Hepatocyte (in vitro differentiated cells): ENCODE measurements at regions not wholly inside any gene's neighbourhood (a gene's known extent, or its start where the extent isn't known, plus 50 kb on each side); places are given as distances from the start of the nearest gene placed in this dataset.

Experiments used
- EZH2 ChIP-seq: fragments of 200-600 bp; sonication (generic); IDR thresholded peaks from 2 replicates; pipeline ENCODE4 v1.6.1; 2016; ENCODE audit warnings: antibody characterized with exemption, mild to moderate bottlenecking, borderline replicate concordance
- EZH2phosphoT487 ChIP-seq: fragments of 200-600 bp; sonication (generic); IDR thresholded peaks from one replicate; pipeline ENCODE4 v1.6.1; 2018; ENCODE audit warnings: antibody characterized with exemption, mild to moderate bottlenecking, low read depth, moderate library complexity; ENCODE audit not compliant: unreplicated experiment, severe bottlenecking
- TF ChIP-seq, protein P1 (sequence below): fragments of 200-600 bp; sonication (generic); IDR thresholded peaks from 2 replicates; pipeline ENCODE4 v1.5.1; 2016; ENCODE audit warnings: antibody characterized with exemption, mild to moderate bottlenecking; ENCODE audit not compliant: poor library complexity

DNA sequence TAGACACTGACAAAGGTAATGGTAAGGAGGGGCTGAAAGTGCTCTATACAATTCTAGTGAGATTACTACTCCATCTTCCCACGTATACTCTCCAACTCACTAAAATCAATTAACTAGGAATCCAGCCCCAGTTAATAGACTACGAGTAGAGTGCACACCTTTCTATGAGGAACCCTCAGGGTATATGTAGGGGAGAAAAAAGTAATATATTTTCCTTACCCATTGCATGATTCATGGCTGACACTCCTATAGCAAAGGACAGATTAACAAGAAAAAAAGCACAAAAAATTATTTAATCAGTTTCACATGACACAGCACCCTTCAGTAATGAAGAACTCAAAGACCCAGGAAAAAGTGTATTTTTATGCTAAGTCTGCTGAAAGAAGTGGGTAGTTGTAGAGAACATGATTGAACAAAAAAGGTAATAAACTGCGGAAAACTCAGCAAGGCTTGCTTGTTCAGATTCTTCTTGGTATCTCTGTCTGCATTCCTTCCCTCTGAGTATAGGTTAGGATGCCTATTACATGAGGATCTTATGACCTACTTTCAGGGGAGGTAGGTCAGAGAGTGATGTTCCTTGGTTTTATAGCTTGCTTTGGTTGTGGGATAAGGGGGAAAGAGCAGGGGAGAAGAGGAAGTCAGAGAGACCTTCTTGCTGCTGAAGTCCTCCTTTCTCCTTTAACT is 342.0 kb upstream of the DLGAP1 start:
- TF ChIP-seq, protein P1, sequence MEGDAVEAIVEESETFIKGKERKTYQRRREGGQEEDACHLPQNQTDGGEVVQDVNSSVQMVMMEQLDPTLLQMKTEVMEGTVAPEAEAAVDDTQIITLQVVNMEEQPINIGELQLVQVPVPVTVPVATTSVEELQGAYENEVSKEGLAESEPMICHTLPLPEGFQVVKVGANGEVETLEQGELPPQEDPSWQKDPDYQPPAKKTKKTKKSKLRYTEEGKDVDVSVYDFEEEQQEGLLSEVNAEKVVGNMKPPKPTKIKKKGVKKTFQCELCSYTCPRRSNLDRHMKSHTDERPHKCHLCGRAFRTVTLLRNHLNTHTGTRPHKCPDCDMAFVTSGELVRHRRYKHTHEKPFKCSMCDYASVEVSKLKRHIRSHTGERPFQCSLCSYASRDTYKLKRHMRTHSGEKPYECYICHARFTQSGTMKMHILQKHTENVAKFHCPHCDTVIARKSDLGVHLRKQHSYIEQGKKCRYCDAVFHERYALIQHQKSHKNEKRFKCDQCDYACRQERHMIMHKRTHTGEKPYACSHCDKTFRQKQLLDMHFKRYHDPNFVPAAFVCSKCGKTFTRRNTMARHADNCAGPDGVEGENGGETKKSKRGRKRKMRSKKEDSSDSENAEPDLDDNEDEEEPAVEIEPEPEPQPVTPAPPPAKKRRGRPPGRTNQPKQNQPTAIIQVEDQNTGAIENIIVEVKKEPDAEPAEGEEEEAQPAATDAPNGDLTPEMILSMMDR: no peak
- no peak for TF ChIP-seq EZH2
- TF ChIP-seq EZH2phosphoT487: no peak
